HAP-1 (cell line): ENCODE measurements at regions not wholly inside any gene's neighbourhood (a gene's known extent, or its start where the extent isn't known, plus 50 kb on each side); places are given as distances from the start of the nearest gene placed in this dataset.

Experiments
- DNase-seq, 2 experiments: peaks; one replicate each; pipeline ENCODE4 v3.0.0-alpha.2; 2016 to 2020; ENCODE audit warnings: low spot score in 2 of 2
- H3K27me3 ChIP-seq: fragments of 250-450 bp; sonication (Bioruptor Pico); 2 replicates; pipeline ENCODE4 v1.5.1; 2020; ENCODE audit warnings: low read depth, mild to moderate bottlenecking, moderate library complexity
- H3K36me3 ChIP-seq: fragments of 250-450 bp; sonication (Bioruptor Pico); replicated peaks from 2 replicates; pipeline ENCODE4 v1.5.1; 2020; ENCODE audit warnings: mild to moderate bottlenecking
- H3K4me1 ChIP-seq: fragments of 250-450 bp; sonication (Bioruptor Pico); 2 replicates; pipeline ENCODE4 v1.5.1; 2020; ENCODE audit warnings: mild to moderate bottlenecking
- H3K4me3 ChIP-seq: fragments of 250-450 bp; sonication (Bioruptor Pico); 2 replicates; pipeline ENCODE4 v1.5.1; 2020; ENCODE audit warnings: mild to moderate bottlenecking, moderate library complexity
- H3K9me3 ChIP-seq: fragments of 250-450 bp; sonication (Bioruptor Pico); 2 replicates; pipeline ENCODE4 v1.5.1; 2020; ENCODE audit warnings: mild to moderate bottlenecking, moderate library complexity
- in situ Hi-C: fragments of 300-500 bp; cut with MboI; formaldehyde crosslinking; loops from 3 replicates; pipeline ENCODE4 v1.14.3; 2020; ENCODE audit warnings: low sequenced_read_pairs, inconsistent platforms, mixed read lengths

- in situ Hi-C loops = no loop called here
- DNase-seq = no peak
- no peaks in the 10 kb centered on the region for H3K4me1 ChIP-seq
- no peaks in the 10 kb centered on the region for H3K36me3 ChIP-seq
- H3K27me3 ChIP-seq = no peaks in the 10 kb centered on the region
- no peak overlapping the region for H3K4me3 ChIP-seq
- no peaks in the 10 kb centered on the region for H3K9me3 ChIP-seq
These were observed 293.1 kb upstream of the BRINP1 start for GRCh38 chr9:119662329-119662728.

GRCh38 chr9:119652931-119653330, 283.7 kb upstream of the BRINP1 start:
- DNase-seq = no peak
- in situ Hi-C loops = no loop called here
- no peaks in the 10 kb centered on the region for H3K36me3 ChIP-seq
- no peaks in the 10 kb centered on the region for H3K9me3 ChIP-seq
- no peaks in the 10 kb centered on the region for H3K4me1 ChIP-seq
- no peak overlapping the region for H3K4me3 ChIP-seq
- H3K27me3 ChIP-seq = no peaks in the 10 kb centered on the region

- Histone ChIP-seq H3K4me1 (no peaks in the 10 kb centered on the region), H3K27me3 (no peaks in the 10 kb centered on the region), H3K4me3 (no peak overlapping the region), H3K36me3 (no peaks in the 10 kb centered on the region), H3K9me3 (no peaks in the 10 kb centered on the region)
- no peak for DNase-seq
- in situ Hi-C loops = no loop called here
These were observed 280.0 kb upstream of the BRINP1 start for GRCh38 chr9:119649205-119649604.

- H3K27me3 ChIP-seq = no peaks in the 10 kb centered on the region
- H3K9me3 ChIP-seq = no peaks in the 10 kb centered on the region
- no peak for DNase-seq
- in situ Hi-C loops = no loop called here
- H3K4me1 ChIP-seq = no peaks in the 10 kb centered on the region
- no peak overlapping the region for H3K4me3 ChIP-seq
- H3K36me3 ChIP-seq = no peaks in the 10 kb centered on the region
These were observed 270.2 kb upstream of the BRINP1 start for GRCh38 chr9:119639287-119639955.

GRCh38 chr9:119634006-119634405, 264.8 kb upstream of the BRINP1 start:
- no peaks in the 10 kb centered on the region for H3K4me1 ChIP-seq
- H3K27me3 ChIP-seq = no peaks in the 10 kb centered on the region
- in situ Hi-C loops = no loop called here
- DNase-seq = no peak
- H3K36me3 ChIP-seq = no peaks in the 10 kb centered on the region
- no peaks in the 10 kb centered on the region for H3K9me3 ChIP-seq
- H3K4me3 ChIP-seq = no peak overlapping the region

GRCh38 chr9:119611565-119611964, 242.3 kb upstream of the BRINP1 start:
- Histone ChIP-seq H3K36me3 (no peaks in the 10 kb centered on the region), H3K4me3 (no peak overlapping the region), H3K4me1 (no peaks in the 10 kb centered on the region), H3K9me3 (no peaks in the 10 kb centered on the region), H3K27me3 (no peaks in the 10 kb centered on the region)
- in situ Hi-C loops = no loop called here
- no peak for DNase-seq

GRCh38 chr9:119609277-119609971, 240.2 kb upstream of the BRINP1 start:
- Histone ChIP-seq H3K4me1 (no peaks in the 10 kb centered on the region), H3K27me3 (no peaks in the 10 kb centered on the region), H3K36me3 (no peaks in the 10 kb centered on the region), H3K4me3 (no peak overlapping the region), H3K9me3 (no peaks in the 10 kb centered on the region)
- no peak for DNase-seq
- in situ Hi-C loops = no loop called here

GRCh38 chr9:119601632-119602031, 232.4 kb upstream of the BRINP1 start:
- in situ Hi-C loops = no loop called here
- no peaks in the 10 kb centered on the region for H3K4me1 ChIP-seq
- DNase-seq = no peak
- no peaks in the 10 kb centered on the region for H3K27me3 ChIP-seq
- no peaks in the 10 kb centered on the region for H3K36me3 ChIP-seq
- no peaks in the 10 kb centered on the region for H3K9me3 ChIP-seq
- H3K4me3 ChIP-seq = no peak overlapping the region

- Histone ChIP-seq H3K9me3 (no peaks in the 10 kb centered on the region), H3K4me3 (no peak overlapping the region), H3K36me3 (no peaks in the 10 kb centered on the region), H3K4me1 (no peaks in the 10 kb centered on the region), H3K27me3 (no peaks in the 10 kb centered on the region)
- in situ Hi-C loops = no loop called here
- no peak for DNase-seq
These were observed 228.3 kb upstream of the BRINP1 start for GRCh38 chr9:119597499-119597898.

- H3K4me1 ChIP-seq = no peaks in the 10 kb centered on the region
- no peaks in the 10 kb centered on the region for H3K9me3 ChIP-seq
- no peaks in the 10 kb centered on the region for H3K27me3 ChIP-seq
- no peak overlapping the region for H3K4me3 ChIP-seq
- in situ Hi-C loops = no loop called here
- DNase-seq = no peak
- no peaks in the 10 kb centered on the region for H3K36me3 ChIP-seq
These were observed 227.5 kb upstream of the BRINP1 start for GRCh38 chr9:119596703-119597102.

- Histone ChIP-seq H3K4me1 (no peaks in the 10 kb centered on the region), H3K27me3 (no peaks in the 10 kb centered on the region), H3K36me3 (no peaks in the 10 kb centered on the region), H3K4me3 (no peak overlapping the region), H3K9me3 (no peaks in the 10 kb centered on the region)
- no peak for DNase-seq
- in situ Hi-C loops = no loop called here
These were observed 219.9 kb upstream of the BRINP1 start for GRCh38 chr9:119588874-119589744.

- H3K9me3 ChIP-seq = no peaks in the 10 kb centered on the region
- no peaks in the 10 kb centered on the region for H3K36me3 ChIP-seq
- H3K27me3 ChIP-seq = no peaks in the 10 kb centered on the region
- H3K4me3 ChIP-seq = no peak overlapping the region
- DNase-seq = no peak
- in situ Hi-C loops = no loop called here
- no peaks in the 10 kb centered on the region for H3K4me1 ChIP-seq
These were observed 208.6 kb upstream of the BRINP1 start for GRCh38 chr9:119577881-119578280.

- no peaks in the 10 kb centered on the region for H3K9me3 ChIP-seq
- no peak overlapping the region for H3K4me3 ChIP-seq
- H3K27me3 ChIP-seq = no peaks in the 10 kb centered on the region
- DNase-seq = no peak
- in situ Hi-C loops = no loop called here
- no peaks in the 10 kb centered on the region for H3K4me1 ChIP-seq
- no peaks in the 10 kb centered on the region for H3K36me3 ChIP-seq
These were observed 190.8 kb upstream of the BRINP1 start for GRCh38 chr9:119559986-119560385.

GRCh38 chr9:119559056-119559455, 189.8 kb upstream of the BRINP1 start:
- no peaks in the 10 kb centered on the region for H3K9me3 ChIP-seq
- H3K4me3 ChIP-seq = no peak overlapping the region
- H3K36me3 ChIP-seq = no peaks in the 10 kb centered on the region
- no peaks in the 10 kb centered on the region for H3K27me3 ChIP-seq
- in situ Hi-C loops = no loop called here
- H3K4me1 ChIP-seq = no peaks in the 10 kb centered on the region
- no peak for DNase-seq
